IPS-18a (cell line): ENCODE measurements at regions not wholly inside any gene's neighbourhood (a gene's known extent, or its start where the extent isn't known, plus 50 kb on each side); places are given as distances from the start of the nearest gene placed in this dataset.

Experiments used
- H3K27ac ChIP-seq: one replicate; pipeline ENCODE4 v1.5.1; 2013; ENCODE audit warnings: low read length
- H3K27me3 ChIP-seq: one replicate; pipeline ENCODE4 v1.6.1; 2013; ENCODE audit warnings: mild to moderate bottlenecking, low read length; ENCODE audit not compliant: control insufficient read depth, insufficient read depth
- H3K36me3 ChIP-seq: one replicate; pipeline ENCODE4 v1.6.1; 2013; ENCODE audit warnings: low read depth, low read length; ENCODE audit not compliant: control insufficient read depth
- H3K4me1 ChIP-seq: one replicate; pipeline ENCODE4 v1.6.1; 2013; ENCODE audit warnings: low read depth, low read length; ENCODE audit not compliant: control insufficient read depth
- H3K4me3 ChIP-seq: one replicate; pipeline ENCODE4 v1.5.1; 2013; ENCODE audit warnings: low read length
- H3K9ac ChIP-seq: one replicate; pipeline ENCODE4 v1.6.1; 2013; ENCODE audit warnings: mild to moderate bottlenecking, low read length, moderate library complexity
- H3K9me3 ChIP-seq: one replicate; pipeline ENCODE4 v1.6.1; 2013; ENCODE audit warnings: low read depth, low read length; ENCODE audit not compliant: control insufficient read depth

GRCh38 chr7:46942574-46942973 is 639.3 kb downstream of the TNS3 start:
- no peak overlapping the region for H3K9ac ChIP-seq

GRCh38 chr7:46940178-46940577 is 641.7 kb downstream of the TNS3 start:
- Histone ChIP-seq H3K9me3 (no peaks in the 10 kb centered on the region), H3K27me3 (no peaks in the 10 kb centered on the region), H3K4me3 (no peak overlapping the region), H3K27ac (no peak overlapping the region), H3K9ac (no peak overlapping the region), H3K36me3 (no peaks in the 10 kb centered on the region), H3K4me1 (no peaks in the 10 kb centered on the region)

More at GRCh38 chr7:46942574-46942973, 639.3 kb downstream of the TNS3 start:
- Histone ChIP-seq H3K27ac (no peak overlapping the region), H3K9me3 (no peaks in the 10 kb centered on the region), H3K4me3 (no peak overlapping the region), H3K27me3 (no peaks in the 10 kb centered on the region), H3K4me1 (no peaks in the 10 kb centered on the region), H3K36me3 (no peaks in the 10 kb centered on the region)

GRCh38 chr7:46939558-46939957 is 642.4 kb downstream of the TNS3 start:
- Histone ChIP-seq H3K4me3 (no peak overlapping the region), H3K27ac (no peak overlapping the region), H3K9ac (no peak overlapping the region), H3K9me3 (no peaks in the 10 kb centered on the region), H3K4me1 (no peaks in the 10 kb centered on the region), H3K36me3 (no peaks in the 10 kb centered on the region), H3K27me3 (no peaks in the 10 kb centered on the region)

GRCh38 chr7:46939089-46939488 is 642.8 kb downstream of the TNS3 start:
- no peak overlapping the region for H3K9ac ChIP-seq
- H3K4me3 ChIP-seq, result no peak overlapping the region
- H3K4me1 ChIP-seq, result no peaks in the 10 kb centered on the region
- no peak overlapping the region for H3K27ac ChIP-seq
- H3K36me3 ChIP-seq, result no peaks in the 10 kb centered on the region
- no peaks in the 10 kb centered on the region for H3K9me3 ChIP-seq
- H3K27me3 ChIP-seq, result no peaks in the 10 kb centered on the region

GRCh38 chr7:46937826-46938225 is 644.1 kb downstream of the TNS3 start:
- no peak overlapping the region for H3K4me3 ChIP-seq
- H3K27ac ChIP-seq, result no peak overlapping the region
- no peak overlapping the region for H3K9ac ChIP-seq
- H3K36me3 ChIP-seq, result no peaks in the 10 kb centered on the region
- H3K9me3 ChIP-seq, result no peaks in the 10 kb centered on the region
- no peaks in the 10 kb centered on the region for H3K4me1 ChIP-seq
- H3K27me3 ChIP-seq, result no peaks in the 10 kb centered on the region

GRCh38 chr7:46934198-46934825 is 647.6 kb downstream of the TNS3 start:
- Histone ChIP-seq H3K9me3 (no peaks in the 10 kb centered on the region), H3K36me3 (no peaks in the 10 kb centered on the region), H3K27me3 (no peaks in the 10 kb centered on the region), H3K4me1 (no peaks in the 10 kb centered on the region), H3K9ac (no peak overlapping the region), H3K27ac (no peak overlapping the region), H3K4me3 (no peak overlapping the region)

GRCh38 chr7:46933596-46933995 is 648.3 kb downstream of the TNS3 start:
- Histone ChIP-seq H3K9ac (no peak overlapping the region), H3K4me3 (no peak overlapping the region), H3K27me3 (no peaks in the 10 kb centered on the region), H3K9me3 (no peaks in the 10 kb centered on the region), H3K27ac (no peak overlapping the region), H3K36me3 (no peaks in the 10 kb centered on the region), H3K4me1 (no peaks in the 10 kb centered on the region)

- Histone ChIP-seq H3K27ac (no peak overlapping the region), H3K9me3 (no peaks in the 10 kb centered on the region), H3K9ac (no peak overlapping the region), H3K27me3 (no peaks in the 10 kb centered on the region), H3K36me3 (no peaks in the 10 kb centered on the region), H3K4me1 (no peaks in the 10 kb centered on the region), H3K4me3 (no peak overlapping the region)
Observed at GRCh38 chr7:46932676-46933424, 649.1 kb downstream of the TNS3 start.

GRCh38 chr7:46932306-46932675 is 649.6 kb downstream of the TNS3 start:
- no peaks in the 10 kb centered on the region for H3K4me1 ChIP-seq
- no peaks in the 10 kb centered on the region for H3K27me3 ChIP-seq
- no peak overlapping the region for H3K27ac ChIP-seq
- no peaks in the 10 kb centered on the region for H3K9me3 ChIP-seq
- H3K4me3 ChIP-seq, result no peak overlapping the region
- no peaks in the 10 kb centered on the region for H3K36me3 ChIP-seq
- H3K9ac ChIP-seq, result no peak overlapping the region

- no peak overlapping the region for H3K9ac ChIP-seq
- H3K36me3 ChIP-seq, result no peaks in the 10 kb centered on the region
- H3K4me3 ChIP-seq, result no peak overlapping the region
- H3K4me1 ChIP-seq, result no peaks in the 10 kb centered on the region
- H3K27me3 ChIP-seq, result no peaks in the 10 kb centered on the region
- no peak overlapping the region for H3K27ac ChIP-seq
- no peaks in the 10 kb centered on the region for H3K9me3 ChIP-seq
Observed at GRCh38 chr7:46930366-46930765, 651.5 kb downstream of the TNS3 start.

- Histone ChIP-seq H3K27me3 (no peaks in the 10 kb centered on the region), H3K4me1 (no peaks in the 10 kb centered on the region), H3K27ac (no peak overlapping the region), H3K4me3 (no peak overlapping the region), H3K9me3 (no peaks in the 10 kb centered on the region), H3K36me3 (no peaks in the 10 kb centered on the region), H3K9ac (no peak overlapping the region)
Observed at GRCh38 chr7:46929359-46929758, 652.6 kb downstream of the TNS3 start.

- Histone ChIP-seq H3K36me3 (no peaks in the 10 kb centered on the region), H3K27me3 (no peaks in the 10 kb centered on the region), H3K4me3 (no peak overlapping the region), H3K9ac (no peak overlapping the region), H3K4me1 (no peaks in the 10 kb centered on the region), H3K9me3 (no peaks in the 10 kb centered on the region), H3K27ac (no peak overlapping the region)
Observed at GRCh38 chr7:46928719-46929118, 653.2 kb downstream of the TNS3 start.
